Neural progenitor cell (in vitro differentiated cells): ENCODE measurements at regions not wholly inside any gene's neighbourhood (a gene's known extent, or its start where the extent isn't known, plus 50 kb on each side); places are given as distances from the start of the nearest gene placed in this dataset.

ENCODE experiments used
- CTCF ChIP-seq: fragments of 200-600 bp; sonication (generic); IDR thresholded peaks from 2 replicates; pipeline ENCODE4 v1.5.1; 2017; ENCODE audit warnings: antibody characterized with exemption, mild to moderate bottlenecking
- EZH2 ChIP-seq: fragments of 200-600 bp; sonication (generic); IDR thresholded peaks from 2 replicates; pipeline ENCODE4 v1.6.1; 2017; ENCODE audit warnings: antibody characterized with exemption, mild to moderate bottlenecking, moderate library complexity

- TF ChIP-seq CTCF (no peak), EZH2 (no peak)
These were observed 307.7 kb downstream of the MMUT start for GRCh38 chr6:49155316-49155715.
